WTC11 (cell line): ENCODE measurements at regions not wholly inside any gene's neighbourhood (a gene's known extent, or its start where the extent isn't known, plus 50 kb on each side); places are given as distances from the start of the nearest gene placed in this dataset.

Source experiments
- ATAC-seq: fragments of 200-7000 bp; cut with Tn5 transposase; 2 replicates; pipeline ENCODE4 v1.10.0; 2021; ENCODE audit warnings: mild to moderate bottlenecking, moderate library complexity
- CTCF ChIA-PET: fragments of 300-600 bp; sonication (Branson Sonifier 250); formaldehyde crosslinking; loops from one replicate; lab custom pipeline; 2021; ENCODE audit warnings: antibody characterized with exemption; lab: Charles Lee
- POLR2A ChIA-PET: fragments of 350-600 bp; sonication (Branson Sonifier 250); formaldehyde crosslinking; loops from one replicate; lab custom pipeline; 2021; ENCODE audit warnings: antibody characterized with exemption; lab: Charles Lee
- DNase-seq: peaks from one replicate; pipeline ENCODE4 v3.0.0; 2021; ENCODE audit warnings: low spot score
- H3K27ac Mint-ChIP-seq: 2 replicates; pipeline ENCODE4 v1.8.0; 2021; ENCODE audit warnings: mixed read lengths
- H3K27me3 Mint-ChIP-seq: 2 replicates; pipeline ENCODE4 v1.8.0; 2021; ENCODE audit warnings: low read depth, mild to moderate bottlenecking, moderate library complexity, mixed read lengths
- H3K36me3 Mint-ChIP-seq: 2 replicates; pipeline ENCODE4 v1.8.0; 2021; ENCODE audit warnings: mixed read lengths
- H3K4me1 Mint-ChIP-seq: 2 replicates; pipeline ENCODE4 v1.8.0; 2022; ENCODE audit warnings: mixed read lengths
- H3K4me3 Mint-ChIP-seq: 2 replicates; pipeline ENCODE4 v1.8.0; 2021; ENCODE audit warnings: mild to moderate bottlenecking, moderate library complexity, mixed read lengths
- H3K9me3 Mint-ChIP-seq: 2 replicates; pipeline ENCODE4 v1.8.0; 2021; ENCODE audit warnings: mixed read lengths
- ATF6 ChIP-seq: sonication (generic); formaldehyde crosslinking; IDR thresholded peaks from 2 replicates; pipeline ENCODE4 v1.8.1; 2023; ENCODE audit warnings: mild to moderate bottlenecking, missing genetic modification reagents
- CDX4 ChIP-seq: fragments of 250-450 bp; sonication (Bioruptor Pico); IDR thresholded peaks from 2 replicates; pipeline ENCODE4 v1.9.0; 2021; ENCODE audit warnings: moderate library complexity, mild to moderate bottlenecking, inconsistent platforms, borderline replicate concordance
- CTCF ChIP-seq: fragments of 200-600 bp; IDR thresholded peaks from 2 replicates; pipeline ENCODE4 v1.8.0; 2022; ENCODE audit warnings: antibody characterized with exemption
- E2F1 ChIP-seq: sonication (generic); formaldehyde crosslinking; IDR thresholded peaks from 2 replicates; pipeline ENCODE4 v1.8.0; 2022; ENCODE audit warnings: mild to moderate bottlenecking, missing genetic modification reagents
- GRHL2 ChIP-seq: fragments of 250-450 bp; sonication (Bioruptor Pico); IDR thresholded peaks from 2 replicates; pipeline ENCODE4 v1.8.0; 2022; ENCODE audit warnings: mild to moderate bottlenecking, moderate library complexity; ENCODE audit not compliant: insufficient replicate concordance, severe bottlenecking
- HMGXB4 ChIP-seq: sonication (generic); formaldehyde crosslinking; IDR thresholded peaks from 2 replicates; pipeline ENCODE4 v1.8.1; 2023; ENCODE audit warnings: mild to moderate bottlenecking, moderate library complexity, missing genetic modification reagents
- JAZF1 ChIP-seq: fragments of 250-450 bp; sonication (Bioruptor Pico); IDR thresholded peaks from 2 replicates; pipeline ENCODE4 v1.9.0; 2021; ENCODE audit warnings: moderate library complexity, mild to moderate bottlenecking, inconsistent platforms
- NFATC4 ChIP-seq: fragments of 250-450 bp; sonication (Bioruptor Pico); IDR thresholded peaks from 2 replicates; pipeline ENCODE4 v1.9.0; 2021; ENCODE audit warnings: mild to moderate bottlenecking
- NFE2L1 ChIP-seq: sonication (generic); formaldehyde crosslinking; IDR thresholded peaks from 2 replicates; pipeline ENCODE4 v1.8.1; 2023; ENCODE audit warnings: missing genetic modification reagents
- NR2C2 ChIP-seq: sonication (generic); formaldehyde crosslinking; IDR thresholded peaks from 2 replicates; pipeline ENCODE4 v1.8.0; 2022; ENCODE audit warnings: mild to moderate bottlenecking, missing genetic modification reagents
- PREB ChIP-seq: sonication (generic); formaldehyde crosslinking; IDR thresholded peaks from 2 replicates; pipeline ENCODE4 v1.8.1; 2022; ENCODE audit warnings: mild to moderate bottlenecking, missing genetic modification reagents, moderate library complexity, borderline replicate concordance
- RORB ChIP-seq: fragments of 250-450 bp; sonication (Bioruptor Pico); IDR thresholded peaks from 2 replicates; pipeline ENCODE4 v1.9.0; 2021; ENCODE audit warnings: mild to moderate bottlenecking
- SMAD3 ChIP-seq: sonication (generic); formaldehyde crosslinking; IDR thresholded peaks from 2 replicates; pipeline ENCODE4 v1.8.0; 2022; ENCODE audit warnings: missing genetic modification reagents, mild to moderate bottlenecking, borderline replicate concordance
- STAT6 ChIP-seq: sonication (generic); formaldehyde crosslinking; conservative IDR thresholded peaks from 2 replicates; pipeline ENCODE4 v1.8.1; 2023; ENCODE audit warnings: mild to moderate bottlenecking, low read depth, missing genetic modification reagents, moderate library complexity
- TEAD4 ChIP-seq: sonication (generic); formaldehyde crosslinking; IDR thresholded peaks from 2 replicates; pipeline ENCODE4 v1.8.0; 2022; ENCODE audit warnings: mild to moderate bottlenecking, missing genetic modification reagents
- TP53 ChIP-seq: sonication (generic); formaldehyde crosslinking; IDR thresholded peaks from 2 replicates; pipeline ENCODE4 v1.8.1; 2023; ENCODE audit warnings: mild to moderate bottlenecking, missing genetic modification reagents
- USF2 ChIP-seq: sonication (generic); formaldehyde crosslinking; IDR thresholded peaks from 2 replicates; pipeline ENCODE4 v1.8.1; 2023; ENCODE audit warnings: mild to moderate bottlenecking, missing genetic modification reagents, moderate library complexity
- ZMAT4 ChIP-seq: fragments of 250-450 bp; sonication (Bioruptor Pico); IDR thresholded peaks from 2 replicates; pipeline ENCODE4 v1.9.0; 2021; ENCODE audit warnings: mild to moderate bottlenecking
- ZNF396 ChIP-seq: fragments of 250-450 bp; sonication (Bioruptor Pico); IDR thresholded peaks from 2 replicates; pipeline ENCODE4 v1.8.0; 2021; ENCODE audit warnings: mild to moderate bottlenecking, moderate library complexity, borderline replicate concordance

GRCh38 chr13:34757441-34757840 is 184.6 kb upstream of the NBEA start (continued):
- TF ChIP-seq HMGXB4 (CRISPR knock-in tag) (no peak), E2F1 (CRISPR knock-in tag) (no peak), CTCF (no peak), USF2 (no peak)

GRCh38 chr13:34758628-34759027 is 183.4 kb upstream of the NBEA start:
- Mint-ChIP-seq H3K27ac (no peak overlapping the region), H3K9me3 (no peaks in the 10 kb centered on the region), H3K4me1 (no peaks in the 10 kb centered on the region), H3K27me3 (no peaks in the 10 kb centered on the region), H3K36me3 (no peaks in the 10 kb centered on the region), H3K4me3 (no peak overlapping the region)
- no peak for TF ChIP-seq SMAD3
- TF ChIP-seq CDX4 (CRISPR knock-in tag) = no peak
- no peak for TF ChIP-seq NFE2L1 (CRISPR knock-in tag)
- TF ChIP-seq ZNF396 (CRISPR knock-in tag) = no peak
- no peak for TF ChIP-seq NFATC4 (CRISPR knock-in tag)
- CTCF ChIA-PET = no interaction called here
- POLR2A ChIA-PET = no interaction called here
- ATAC-seq = no peak
- DNase-seq = no peak

GRCh38 chr13:34762312-34762711 is 179.8 kb upstream of the NBEA start:
- Mint-ChIP-seq H3K27me3 (no peaks in the 10 kb centered on the region), H3K9me3 (peaks cover 25% of the 10 kb centered on the region), H3K36me3 (peaks cover 17% of the 10 kb centered on the region), H3K4me3 (no peak overlapping the region), H3K4me1 (no peaks in the 10 kb centered on the region), H3K27ac (no peak overlapping the region)
- POLR2A ChIA-PET = no interaction called here
- DNase-seq = no peak
- CTCF ChIA-PET = no interaction called here
- TF ChIP-seq NFATC4 (CRISPR knock-in tag) (no peak), ZMAT4 (CRISPR knock-in tag) (no peak), TP53 (no peak), RORB (no peak), NR2C2 (no peak), HMGXB4 (CRISPR knock-in tag) (no peak), TEAD4 (CRISPR knock-in tag) (no peak), JAZF1 (CRISPR knock-in tag) (no peak), STAT6 (CRISPR knock-in tag) (no peak), PREB (CRISPR knock-in tag) (no peak), GRHL2 (CRISPR knock-in tag) (no peak), ATF6 (no peak)
- no peak for ATAC-seq
